ENCODE measurements at regions not wholly inside any gene's neighbourhood (a gene's known extent, or its start where the extent isn't known, plus 50 kb on each side); places are given as distances from the start of the nearest gene placed in this dataset.
"Not testable (repeated sequence)": the region's sequence is repeated elsewhere in the genome, so short reads cannot be mapped to it uniquely, and the experiment has no call there.

DNA sequence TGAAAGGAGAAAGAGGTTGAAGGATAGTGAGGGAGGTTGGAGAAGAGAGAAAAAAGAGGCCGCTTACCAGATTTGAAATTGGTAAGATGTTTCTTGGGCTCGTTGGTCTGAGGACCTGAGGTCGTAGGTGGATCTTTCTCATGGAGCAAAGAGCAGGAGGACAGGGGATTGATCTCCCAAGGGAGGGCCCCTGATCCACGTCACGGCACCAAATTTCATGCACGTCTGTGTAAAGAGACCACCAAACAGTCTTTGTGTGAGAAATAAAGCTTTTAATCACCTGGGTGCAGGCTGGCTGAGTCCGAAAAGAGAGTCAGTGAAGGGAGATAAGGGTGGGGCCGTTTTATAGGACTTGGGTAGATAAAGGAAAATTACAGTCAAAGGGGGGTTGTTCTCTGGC lies 479.7 kb upstream of the SLITRK5 start:
- TF ChIP-seq NFRKB (IDR thresholded peaks at IDR 0.05); FOXK2 (IDR thresholded peaks at IDR 0.05); FOXM1 (IDR thresholded peaks at IDR 0.05; ENCODE audit: borderline replicate concordance); ARNT (IDR thresholded peaks at IDR 0.05); TARDBP (IDR thresholded peaks at IDR 0.05); BHLHE40 (IDR thresholded peaks at IDR 0.05; ENCODE audit: borderline replicate concordance); HDGF (IDR thresholded peaks at IDR 0.05; ENCODE audit: borderline replicate concordance); ELF4 (IDR thresholded peaks at IDR 0.05); FOXA1 (IDR thresholded peaks at IDR 0.05); CTBP1 (IDR thresholded peaks at IDR 0.05; ENCODE audit: borderline replicate concordance): not testable (repeated sequence)
- TF ChIP-seq, protein P1, sequence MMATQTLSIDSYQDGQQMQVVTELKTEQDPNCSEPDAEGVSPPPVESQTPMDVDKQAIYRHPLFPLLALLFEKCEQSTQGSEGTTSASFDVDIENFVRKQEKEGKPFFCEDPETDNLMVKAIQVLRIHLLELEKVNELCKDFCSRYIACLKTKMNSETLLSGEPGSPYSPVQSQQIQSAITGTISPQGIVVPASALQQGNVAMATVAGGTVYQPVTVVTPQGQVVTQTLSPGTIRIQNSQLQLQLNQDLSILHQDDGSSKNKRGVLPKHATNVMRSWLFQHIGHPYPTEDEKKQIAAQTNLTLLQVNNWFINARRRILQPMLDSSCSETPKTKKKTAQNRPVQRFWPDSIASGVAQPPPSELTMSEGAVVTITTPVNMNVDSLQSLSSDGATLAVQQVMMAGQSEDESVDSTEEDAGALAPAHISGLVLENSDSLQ (IDR thresholded peaks at IDR 0.05) = not testable (repeated sequence)
